ENCODE measurements at regions not wholly inside any gene's neighbourhood (a gene's known extent, or its start where the extent isn't known, plus 50 kb on each side); places are given as distances from the start of the nearest gene placed in this dataset.

DNA sequence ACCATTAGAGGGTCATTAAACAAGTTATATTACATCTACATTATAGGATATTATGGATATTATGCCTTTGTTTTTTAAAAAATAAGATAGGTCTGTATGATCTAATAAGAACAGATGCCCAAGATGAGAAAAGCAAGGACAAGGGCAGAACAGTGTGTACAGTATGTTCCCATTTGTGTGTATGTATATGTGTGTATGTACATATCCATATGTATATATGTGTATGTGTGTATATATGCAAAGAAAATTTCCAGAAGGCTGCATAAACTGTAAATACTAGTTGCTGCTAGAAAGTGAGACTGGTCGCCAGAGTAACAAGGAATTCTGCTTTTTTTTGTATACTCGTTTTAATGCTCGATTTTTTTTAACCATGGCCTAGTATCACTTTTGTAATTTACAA is 58.1 kb upstream of the GLIS3 start:
- CTCF ChIA-PET: no interaction called here
- WGBS (ENCODE audit: low lambda C conversion rate): 57% methylated on average over 3 of the region's 3 CpGs
- TF ChIP-seq, protein P1, sequence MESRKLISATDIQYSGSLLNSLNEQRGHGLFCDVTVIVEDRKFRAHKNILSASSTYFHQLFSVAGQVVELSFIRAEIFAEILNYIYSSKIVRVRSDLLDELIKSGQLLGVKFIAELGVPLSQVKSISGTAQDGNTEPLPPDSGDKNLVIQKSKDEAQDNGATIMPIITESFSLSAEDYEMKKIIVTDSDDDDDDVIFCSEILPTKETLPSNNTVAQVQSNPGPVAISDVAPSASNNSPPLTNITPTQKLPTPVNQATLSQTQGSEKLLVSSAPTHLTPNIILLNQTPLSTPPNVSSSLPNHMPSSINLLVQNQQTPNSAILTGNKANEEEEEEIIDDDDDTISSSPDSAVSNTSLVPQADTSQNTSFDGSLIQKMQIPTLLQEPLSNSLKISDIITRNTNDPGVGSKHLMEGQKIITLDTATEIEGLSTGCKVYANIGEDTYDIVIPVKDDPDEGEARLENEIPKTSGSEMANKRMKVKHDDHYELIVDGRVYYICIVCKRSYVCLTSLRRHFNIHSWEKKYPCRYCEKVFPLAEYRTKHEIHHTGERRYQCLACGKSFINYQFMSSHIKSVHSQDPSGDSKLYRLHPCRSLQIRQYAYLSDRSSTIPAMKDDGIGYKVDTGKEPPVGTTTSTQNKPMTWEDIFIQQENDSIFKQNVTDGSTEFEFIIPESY (IDR thresholded peaks at IDR 0.05; ENCODE audit: borderline replicate concordance, low read depth): no peak
- TF ChIP-seq GATA2 (CRISPR knock-in tag; IDR thresholded peaks at IDR 0.05): no peak
- TF ChIP-seq FOXM1 (IDR thresholded peaks at IDR 0.05; ENCODE audit: low read depth): no peak
- TF ChIP-seq TAF1 (IDR thresholded peaks at IDR 0.05; ENCODE audit: borderline replicate concordance, low read depth, low read length): no peak

DNA sequence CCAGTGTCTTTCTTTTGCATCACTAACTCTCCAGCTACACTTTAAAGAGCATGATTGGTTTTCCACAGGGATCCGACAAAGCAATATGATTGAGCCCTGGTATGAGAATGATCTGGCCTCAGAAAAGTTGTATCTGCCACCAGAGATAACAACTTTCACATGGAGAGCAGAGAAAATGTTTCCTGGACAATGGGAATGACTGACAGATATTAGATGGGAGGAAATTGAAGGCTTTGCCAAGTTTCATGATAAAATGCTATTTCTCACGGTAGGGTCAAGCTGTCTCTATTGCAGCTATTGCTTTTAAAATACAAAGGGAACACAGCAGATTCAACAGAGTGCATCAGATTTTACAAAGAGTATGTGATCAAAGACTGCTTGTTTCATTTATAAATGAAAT is 56.4 kb upstream of the GLIS3 start:
- H3K79me2 ChIP-seq (ENCODE audit: insufficient read depth): no peaks in the 10 kb centered on the region
- WGBS (ENCODE audit: low lambda C conversion rate): 60% methylated on average over 2 of the region's 2 CpGs
- no peak overlapping the region for H3K27ac ChIP-seq (ENCODE audit: low read depth in 2 of 2, low read length in 1 of 2)
- no peaks in the 10 kb centered on the region for H3K36me3 ChIP-seq (replicated peaks in 1 of 2; ENCODE audit: control insufficient read depth in 1 of 2, insufficient read depth in 2 of 2, low read length in 1 of 2)
- TF ChIP-seq GABPA (IDR thresholded peaks at IDR 0.05; ENCODE audit: low read depth) (no peak), CHD2 (IDR thresholded peaks at IDR 0.05; ENCODE audit: low read length, partially characterized antibody) (no peak), RXRA (IDR thresholded peaks at IDR 0.05; ENCODE audit: borderline replicate concordance, low read depth) (no peak), RAD21 (IDR thresholded peaks at IDR 0.05; ENCODE audit: low read length) (no peak), FOSL2 (IDR thresholded peaks at IDR 0.05; ENCODE audit: borderline replicate concordance, low read depth) (no peak), NRF1 (IDR thresholded peaks at IDR 0.05; ENCODE audit: low read depth, low read length) (no peak), ELF1 (IDR thresholded peaks at IDR 0.05) (no peak), SMC3 (IDR thresholded peaks at IDR 0.05; ENCODE audit: low read depth, low read length) (no peak), RCOR1 (IDR thresholded peaks at IDR 0.05; ENCODE audit: low read length) (no peak), TCF12 (IDR thresholded peaks at IDR 0.05) (no peak), TAF1 (IDR thresholded peaks at IDR 0.05; ENCODE audit: borderline replicate concordance, low read depth, low read length) (no peak)
- no peaks in the 10 kb centered on the region for H3K9me3 ChIP-seq
- no peaks in the 10 kb centered on the region for H3F3A ChIP-seq (replicated peaks; ENCODE audit: insufficient read depth)
- CTCF ChIA-PET: interaction anchor here (0.6 to 1.0 kb wide), 3 partner anchors 19 to 109 kb away, joined by 3 to 4 read pairs (median 3); no protein-coding TSS in a partner anchor
- H3K9ac ChIP-seq: no peak overlapping the region
- no peaks in the 10 kb centered on the region for H3K4me1 ChIP-seq (ENCODE audit: control insufficient read depth in 1 of 2, insufficient read depth in 2 of 2, low read depth in 1 of 2, low read length in 1 of 2)
- POLR2A ChIA-PET: no interaction called here
- H3K27me3 ChIP-seq (ENCODE audit: insufficient read depth): no peaks in the 10 kb centered on the region
- H3K4me2 ChIP-seq: no peak overlapping the region
- H3K4me3 ChIP-seq (ENCODE audit: low read depth in 2 of 2, low read length in 1 of 2): no peak overlapping the region
- H2AFZ ChIP-seq (ENCODE audit: low read depth): no peak overlapping the region
- H4K20me1 ChIP-seq (ENCODE audit: insufficient read depth): no peaks in the 10 kb centered on the region
- H3K9me2 ChIP-seq: no peaks in the 10 kb centered on the region
- no peak for DNase-seq

More for the DNA sequence above, 58.1 kb upstream of the GLIS3 start:
- Histone ChIP-seq H3K27me3 (ENCODE audit: insufficient read depth) (no peaks in the 10 kb centered on the region), H3K4me2 (no peak overlapping the region), H2AFZ (ENCODE audit: low read depth) (no peak overlapping the region), H3K4me3 (ENCODE audit: low read depth in 2 of 2, low read length in 1 of 2) (no peak overlapping the region), H3K9me3 (no peaks in the 10 kb centered on the region), H3K9ac (no peak overlapping the region), H3K79me2 (ENCODE audit: insufficient read depth) (no peaks in the 10 kb centered on the region), H3K36me3 (replicated peaks in 1 of 2; ENCODE audit: control insufficient read depth in 1 of 2, insufficient read depth in 2 of 2, low read length in 1 of 2) (no peaks in the 10 kb centered on the region), H4K20me1 (ENCODE audit: insufficient read depth) (no peaks in the 10 kb centered on the region), H3K4me1 (ENCODE audit: control insufficient read depth in 1 of 2, insufficient read depth in 2 of 2, low read depth in 1 of 2, low read length in 1 of 2) (no peaks in the 10 kb centered on the region), H3K9me2 (no peaks in the 10 kb centered on the region), H3F3A (replicated peaks; ENCODE audit: insufficient read depth) (no peaks in the 10 kb centered on the region), H3K27ac (ENCODE audit: low read depth in 2 of 2, low read length in 1 of 2) (no peak overlapping the region)
- POLR2A ChIA-PET: no interaction called here
- DNase-seq: no peak
